Prostate gland (tissue), 2 donors: ENCODE measurements at regions not wholly inside any gene's neighbourhood (a gene's known extent, or its start where the extent isn't known, plus 50 kb on each side); places are given as distances from the start of the nearest gene placed in this dataset.

Source experiments
- DNase-seq: peaks from one replicate; pipeline ENCODE4 v3.0.0-alpha.2; 2019; ENCODE audit warnings: low spot score
- H3K27ac ChIP-seq, 2 donors: fragments of 200-600 bp; sonication (generic); 2 replicates each; pipeline ENCODE4 v1.5.1; 2017 to 2019
- H3K27me3 ChIP-seq: fragments of 200-600 bp; sonication (generic); replicated peaks from 2 replicates; pipeline ENCODE4 v1.5.1; 2019; ENCODE audit not compliant: insufficient read depth
- H3K36me3 ChIP-seq, 2 donors: fragments of 200-600 bp; sonication (generic); 1 replicate in 1 of 2; 2 replicates in 1 of 2; pipeline versions ENCODE4 v1.5.1 to v1.8.1; 2017 to 2019
- H3K4me1 ChIP-seq: fragments of 200-600 bp; sonication (generic); replicated peaks from 2 replicates; pipeline ENCODE4 v1.5.1; 2019
- H3K4me3 ChIP-seq, 2 donors: fragments of 200-600 bp; sonication (generic); 2 replicates each; pipeline ENCODE4 v1.5.1; 2017 to 2019
- H3K9me3 ChIP-seq: fragments of 200-600 bp; sonication (generic); 2 replicates; pipeline ENCODE4 v1.5.1; 2017
- CTCF ChIP-seq, 4 experiments: fragments of 200-600 bp in 2 of 4; fragments of 450-650 bp in 2 of 4; sonication (generic) in 2 of 4; IDR thresholded peaks; 1 replicate in 3 of 4; 2 replicates in 1 of 4; pipeline ENCODE4 v1.5.1; 2016 to 2019; ENCODE audit warnings: antibody characterized with exemption in 4 of 4, mild to moderate bottlenecking in 2 of 4, moderate library complexity in 2 of 4
- POLR2A ChIP-seq: fragments of 450-650 bp; IDR thresholded peaks from one replicate; pipeline ENCODE4 v1.6.1; 2016; ENCODE audit warnings: antibody characterized with exemption, mild to moderate bottlenecking
- POLR2AphosphoS5 ChIP-seq: sonication (generic); formaldehyde crosslinking; IDR thresholded peaks from one replicate; pipeline ENCODE4 v1.6.1; 2017; ENCODE audit warnings: antibody characterized with exemption
- WGBS: methylation state at CpG from one replicate; pipeline ENCODE4 v1.1.5; 2018; 5-methylcytosine and 5-hydroxymethylcytosine counted together
- intact Hi-C: fragments of 100-400 bp; cut with DNase I; formaldehyde crosslinking; loops from one replicate; pipeline ENCODE4 v1.14.2; 2022

DNA sequence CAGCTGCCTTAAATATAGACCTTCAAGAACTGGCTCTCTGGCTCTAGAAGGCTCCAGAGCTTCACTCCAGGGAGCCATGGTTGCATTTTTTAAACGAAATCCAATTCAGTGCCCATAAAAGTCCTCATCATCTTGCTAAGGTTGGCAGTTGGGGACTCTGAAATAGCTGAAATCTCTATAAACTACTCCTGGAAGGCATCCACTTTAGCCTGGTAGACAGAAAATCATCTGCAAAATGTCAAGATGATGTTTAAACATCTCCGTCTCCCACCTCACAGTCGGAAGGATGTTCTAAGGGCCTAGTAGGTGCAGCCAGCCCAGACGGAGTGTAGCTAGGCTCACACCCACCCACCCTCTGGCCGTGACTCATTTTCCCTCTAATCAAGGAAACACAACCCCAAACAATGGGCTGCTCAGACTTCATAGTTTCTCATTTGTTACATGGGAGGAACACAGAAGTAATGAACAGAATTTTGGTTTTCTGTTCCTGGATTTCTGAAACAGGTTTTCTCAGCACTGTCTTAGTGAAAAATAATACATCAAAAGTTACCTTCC is 235.4 kb upstream of the KAZN start:
- no peak for DNase-seq
- WGBS = 36% methylated on average over 5 of the region's 5 CpGs
- Histone ChIP-seq H3K4me3 (no peak overlapping the region), H3K9me3 (no peaks in the 10 kb centered on the region), H3K4me1 (no peaks in the 10 kb centered on the region), H3K36me3 (no peaks in the 10 kb centered on the region), H3K27me3 (no peaks in the 10 kb centered on the region), H3K27ac (no peak overlapping the region)
- no peak for TF ChIP-seq POLR2AphosphoS5
- no peak for TF ChIP-seq CTCF (IDR thresholded peaks at IDR 0.05)
- TF ChIP-seq POLR2A = no peak
- intact Hi-C loops = no loop called here

DNA sequence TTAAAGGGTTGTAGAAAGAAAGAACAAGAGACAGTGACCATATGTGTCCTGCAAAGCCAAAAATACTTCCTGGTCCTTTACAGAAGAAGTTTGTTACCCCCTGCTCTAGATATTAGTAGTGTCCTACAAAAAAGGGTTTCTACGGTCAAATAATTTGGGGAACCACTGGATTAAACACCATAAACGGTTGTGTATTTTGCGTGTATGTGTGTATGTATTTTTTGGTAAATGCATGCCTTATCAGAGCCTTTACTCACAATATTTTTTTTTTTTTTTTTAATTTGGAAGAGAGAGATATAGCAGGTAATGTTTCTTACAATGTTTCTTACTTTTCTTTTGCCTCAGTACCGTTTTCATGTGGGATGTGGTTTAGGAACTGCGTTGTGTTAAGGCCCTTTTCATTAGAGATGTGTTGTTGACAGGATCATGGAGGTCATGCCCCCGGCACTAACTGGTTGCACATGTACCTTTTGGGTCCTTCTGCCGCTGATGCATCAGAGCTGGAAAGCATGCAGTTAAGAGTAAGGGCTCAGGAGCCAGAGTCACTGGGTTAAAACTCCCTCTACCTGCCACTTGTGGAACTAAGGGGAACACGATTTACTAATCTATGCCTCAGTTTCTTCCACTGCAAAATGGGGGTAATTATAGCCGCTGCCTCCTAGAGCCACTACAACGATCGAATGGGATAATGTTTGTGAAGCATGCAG is 234.6 kb upstream of the KAZN start:
- DNase-seq = no peak
- TF ChIP-seq CTCF (IDR thresholded peaks at IDR 0.05) (no peak), POLR2A (no peak), POLR2AphosphoS5 (no peak)
- Histone ChIP-seq H3K4me1 (no peaks in the 10 kb centered on the region), H3K27me3 (no peaks in the 10 kb centered on the region), H3K4me3 (no peak overlapping the region), H3K36me3 (no peaks in the 10 kb centered on the region), H3K9me3 (no peaks in the 10 kb centered on the region), H3K27ac (no peak overlapping the region)
- 77% methylated on average over 11 of the region's 11 CpGs for WGBS
- intact Hi-C loops = no loop called here

- Histone ChIP-seq H3K9me3 (no peaks in the 10 kb centered on the region), H3K27ac (no peak overlapping the region), H3K4me1 (no peaks in the 10 kb centered on the region), H3K4me3 (no peak overlapping the region), H3K27me3 (peaks cover 5% of the 10 kb centered on the region), H3K36me3 (no peaks in the 10 kb centered on the region)
- DNase-seq = no peak
- whole genome bisulfite sequencing = 75% methylated on average over 13 of the region's 13 CpGs
- TF ChIP-seq POLR2AphosphoS5 (no peak), CTCF (IDR thresholded peaks at IDR 0.05) (no peak), POLR2A (no peak)
- intact Hi-C loops = no loop called here
Measured at GRCh38 chr1:14365301-14365988, 233.0 kb upstream of the KAZN start.

GRCh38 chr1:14366091-14367018 is 232.1 kb upstream of the KAZN start:
- peaks cover 5% of the 10 kb centered on the region for H3K27me3 ChIP-seq
- no peak overlapping the region for H3K27ac ChIP-seq
- H3K36me3 ChIP-seq = no peaks in the 10 kb centered on the region
- no peaks in the 10 kb centered on the region for H3K9me3 ChIP-seq
- no peak overlapping the region for H3K4me3 ChIP-seq
- DNase-seq = no peak
- no peaks in the 10 kb centered on the region for H3K4me1 ChIP-seq
- 25% methylated on average over 18 of the region's 18 CpGs for WGBS
- intact Hi-C loops = no loop called here
- TF ChIP-seq POLR2A = no peak
- no peak for TF ChIP-seq POLR2AphosphoS5
- no peak for TF ChIP-seq CTCF (IDR thresholded peaks at IDR 0.05)
